Central memory CD8-positive, alpha-beta T cell (primary cell): ENCODE measurements at regions not wholly inside any gene's neighbourhood (a gene's known extent, or its start where the extent isn't known, plus 50 kb on each side); places are given as distances from the start of the nearest gene placed in this dataset.

Experiments used
- ATAC-seq: fragments of 150-1000 bp; cut with Tn5 transposase; replicated peaks from 2 replicates; pipeline ENCODE4 v1.10.0; 2022; ENCODE audit warnings: mild to moderate bottlenecking, moderate FRiP score, moderate number of reproducible peaks; ENCODE audit not compliant: poor library complexity, severe bottlenecking; ENCODE audit errors: extremely low read depth
- DNase-seq, 2 donors: peaks; one replicate each; pipeline ENCODE4 v3.0.0; 2021; ENCODE audit warnings: low spot score in 2 of 2
- H3K27ac Mint-ChIP-seq: one replicate; pipeline ENCODE4 v1.8.0; 2022; ENCODE audit warnings: low read depth, mild to moderate bottlenecking, moderate library complexity, mixed read lengths
- H3K27me3 Mint-ChIP-seq: one replicate; pipeline ENCODE4 v1.8.0; 2022; ENCODE audit warnings: mixed read lengths
- H3K36me3 Mint-ChIP-seq: one replicate; pipeline ENCODE4 v1.8.0; 2022; ENCODE audit warnings: mild to moderate bottlenecking, moderate library complexity, mixed read lengths; ENCODE audit not compliant: insufficient read depth
- H3K4me1 Mint-ChIP-seq: one replicate; pipeline ENCODE4 v1.8.0; 2022; ENCODE audit warnings: mixed read lengths
- H3K4me3 Mint-ChIP-seq: one replicate; pipeline ENCODE4 v1.8.0; 2022; ENCODE audit warnings: mild to moderate bottlenecking, moderate library complexity, mixed read lengths
- H3K9me3 Mint-ChIP-seq: one replicate; pipeline ENCODE4 v1.8.0; 2022; ENCODE audit warnings: mixed read lengths

DNA sequence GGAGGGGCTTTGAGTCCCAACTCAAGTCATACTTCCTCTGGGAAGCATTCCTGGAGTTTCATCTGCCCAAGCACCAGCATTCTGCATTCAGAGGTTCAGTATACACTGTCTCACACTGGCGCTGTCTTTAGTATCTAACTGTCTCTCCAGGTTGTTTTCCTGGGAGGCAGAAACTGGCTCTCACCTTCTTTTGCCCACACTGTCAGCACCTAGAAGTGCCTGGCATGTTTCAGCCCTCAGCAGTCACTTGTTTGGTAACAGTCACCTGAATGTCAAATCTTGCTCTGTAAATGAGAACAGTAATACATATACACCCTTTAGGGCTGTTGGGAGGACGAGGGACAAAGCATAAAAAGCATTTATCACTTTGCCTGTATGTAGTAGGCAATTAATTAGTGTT is 339.6 kb downstream of the UQCRFS1 start:
- no peaks in the 10 kb centered on the region for H3K9me3 Mint-ChIP-seq
- H3K4me3 Mint-ChIP-seq = no peak overlapping the region
- no peaks in the 10 kb centered on the region for H3K36me3 Mint-ChIP-seq
- DNase-seq = no peak
- peaks cover 35% of the 10 kb centered on the region for H3K27me3 Mint-ChIP-seq
- ATAC-seq = no peak
- no peak overlapping the region for H3K27ac Mint-ChIP-seq
- no peaks in the 10 kb centered on the region for H3K4me1 Mint-ChIP-seq

DNA sequence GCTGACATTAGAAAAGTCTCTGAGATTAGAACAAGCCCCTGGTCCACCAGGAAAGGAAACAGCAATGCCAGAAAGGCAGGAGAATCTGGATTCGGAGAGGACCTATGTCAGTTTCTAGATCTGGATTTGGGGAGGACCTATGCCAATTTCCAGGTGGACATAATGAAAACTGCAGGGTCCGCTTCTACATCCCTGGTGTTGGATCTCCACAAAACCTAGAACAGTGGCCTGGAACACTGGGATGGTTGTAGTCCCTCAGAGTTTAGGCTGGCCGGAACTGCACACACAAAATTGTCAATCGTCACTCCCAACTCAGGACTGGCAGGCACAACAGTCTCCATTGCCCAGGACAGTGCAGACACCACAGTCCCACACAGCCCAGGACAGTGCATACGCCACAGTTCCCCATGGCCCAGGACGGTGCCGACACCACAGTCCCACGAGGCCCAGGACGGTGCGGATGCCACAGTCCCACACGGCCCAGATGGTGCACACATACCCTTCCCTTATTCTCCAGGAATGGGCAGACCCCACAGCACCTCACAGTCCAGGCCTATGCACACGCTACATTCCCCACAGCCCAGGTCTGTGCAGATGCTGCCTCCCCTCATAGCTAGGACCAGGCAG is 341.7 kb downstream of the UQCRFS1 start:
- Mint-ChIP-seq H3K36me3 (no peaks in the 10 kb centered on the region), H3K4me1 (no peaks in the 10 kb centered on the region), H3K27me3 (peaks cover 35% of the 10 kb centered on the region), H3K27ac (no peak overlapping the region), H3K9me3 (no peaks in the 10 kb centered on the region), H3K4me3 (no peak overlapping the region)
- ATAC-seq = no peak
- DNase-seq = no peak

DNA sequence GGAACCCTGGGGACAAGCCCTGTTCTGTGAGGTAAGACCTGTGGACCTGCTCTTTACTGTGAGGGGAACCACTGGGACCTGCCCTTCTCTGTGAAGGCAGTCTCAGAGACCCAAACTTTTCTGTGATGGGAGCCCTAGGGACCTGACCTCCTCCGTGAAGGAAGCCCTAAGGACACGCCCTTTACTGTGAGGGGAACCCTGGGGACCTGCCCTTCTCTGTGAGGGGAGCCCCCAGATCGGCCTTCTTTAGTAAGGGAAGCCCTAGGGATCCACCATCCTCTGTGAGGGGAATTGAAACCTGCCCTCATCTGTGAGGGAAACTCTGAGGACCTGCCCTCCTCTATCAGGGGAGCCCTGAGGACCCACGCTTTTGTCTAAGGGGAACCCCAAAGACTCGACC is 343.5 kb downstream of the UQCRFS1 start:
- Mint-ChIP-seq H3K9me3 (no peaks in the 10 kb centered on the region), H3K4me1 (no peaks in the 10 kb centered on the region), H3K36me3 (no peaks in the 10 kb centered on the region), H3K4me3 (no peak overlapping the region), H3K27ac (no peak overlapping the region), H3K27me3 (peaks cover 35% of the 10 kb centered on the region)
- ATAC-seq (no peak), DNase-seq (no peak)

DNA sequence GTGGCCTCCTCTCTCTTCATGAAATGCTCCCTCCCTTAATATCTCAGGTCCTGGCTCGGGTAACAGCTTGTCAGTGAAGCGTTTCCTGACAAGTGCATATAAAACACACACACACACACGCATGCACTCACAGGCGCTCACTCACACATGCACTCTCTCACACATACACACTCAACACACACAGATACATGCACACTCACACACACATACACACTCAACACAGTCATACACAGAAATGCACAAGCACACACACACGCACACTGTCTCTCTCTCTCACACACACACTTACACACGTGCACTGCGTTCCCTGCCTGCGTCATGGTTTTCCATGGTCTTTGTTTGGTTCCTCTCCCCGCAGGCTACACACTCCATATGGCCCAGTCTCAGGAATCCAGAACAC is 344.1 kb downstream of the UQCRFS1 start:
- Mint-ChIP-seq H3K9me3 (no peaks in the 10 kb centered on the region), H3K27ac (no peak overlapping the region), H3K4me1 (no peaks in the 10 kb centered on the region), H3K27me3 (peaks cover 29% of the 10 kb centered on the region), H3K4me3 (no peak overlapping the region), H3K36me3 (no peaks in the 10 kb centered on the region)
- no peak for DNase-seq
- ATAC-seq = no peak

DNA sequence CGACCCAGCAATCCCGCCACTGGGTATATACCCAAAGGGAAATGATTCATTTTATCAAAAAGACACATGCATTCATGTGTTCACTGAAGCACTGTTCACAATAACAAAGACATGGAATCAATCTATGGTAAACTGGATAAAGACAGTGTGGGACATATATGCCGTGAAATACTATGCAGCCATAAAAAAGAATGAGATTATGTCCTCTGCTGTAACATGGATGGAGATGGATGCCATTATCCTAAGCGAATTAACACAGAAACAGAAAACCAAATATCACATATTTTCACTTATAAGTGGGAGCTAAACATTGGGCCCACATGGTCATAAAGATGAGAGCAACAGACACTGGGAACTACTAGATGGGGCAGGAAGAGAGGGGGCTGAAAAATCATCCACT is 345.0 kb downstream of the UQCRFS1 start:
- ATAC-seq (no peak), DNase-seq (no peak)
- Mint-ChIP-seq H3K4me1 (no peaks in the 10 kb centered on the region), H3K27me3 (peaks cover 23% of the 10 kb centered on the region), H3K36me3 (no peaks in the 10 kb centered on the region), H3K9me3 (no peaks in the 10 kb centered on the region), H3K27ac (no peak overlapping the region), H3K4me3 (no peak overlapping the region)

DNA sequence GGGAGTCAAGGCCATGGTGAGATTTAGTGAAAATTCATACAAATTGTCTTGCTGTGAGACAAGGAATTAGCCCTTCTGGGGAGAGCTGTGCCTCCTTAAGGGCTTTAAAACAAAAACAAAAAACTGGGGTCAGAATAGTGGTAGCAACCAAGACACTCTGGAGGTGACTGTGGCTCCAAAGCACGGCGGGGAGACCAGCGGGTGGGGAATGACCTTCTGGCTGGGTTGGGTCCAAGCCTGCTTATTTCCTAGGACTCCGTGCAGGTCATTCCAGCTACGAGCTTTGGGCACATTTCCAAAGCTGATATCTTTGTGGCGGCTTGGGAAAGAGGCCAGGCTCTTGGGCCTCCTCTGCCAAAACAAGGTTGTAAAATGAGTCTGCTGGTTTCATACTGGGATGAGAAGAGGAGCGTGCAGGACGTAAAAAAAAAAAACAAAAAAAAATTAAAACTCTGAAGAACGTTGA is 348.3 kb downstream of the UQCRFS1 start:
- Mint-ChIP-seq H3K4me3 (no peak overlapping the region), H3K36me3 (no peaks in the 10 kb centered on the region), H3K9me3 (no peaks in the 10 kb centered on the region), H3K27ac (no peak overlapping the region), H3K27me3 (peaks cover 11% of the 10 kb centered on the region), H3K4me1 (no peaks in the 10 kb centered on the region)
- no peak for DNase-seq
- no peak for ATAC-seq

DNA sequence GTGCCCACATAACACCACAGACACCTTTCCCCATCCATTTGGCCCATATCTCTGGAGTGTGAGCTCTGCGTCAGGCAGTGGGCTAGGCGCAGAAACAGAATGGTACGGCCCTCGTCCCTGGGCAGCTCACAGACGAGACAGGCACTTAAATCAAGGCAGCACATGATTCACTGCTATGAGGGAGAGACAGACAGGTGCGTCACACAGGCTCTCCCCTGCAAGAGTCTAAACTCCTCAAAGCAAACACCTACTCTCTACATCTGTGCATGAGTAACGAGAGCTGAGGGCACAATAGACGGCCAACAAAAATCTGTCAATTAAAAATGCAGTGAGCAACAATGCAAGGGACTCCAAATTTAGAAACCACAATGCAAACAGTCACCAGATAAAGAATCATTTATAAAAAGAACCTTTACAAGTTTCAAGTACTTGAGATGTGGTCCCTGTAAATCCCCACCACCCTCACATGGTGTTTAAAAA is 348.9 kb downstream of the UQCRFS1 start:
- Mint-ChIP-seq H3K9me3 (no peaks in the 10 kb centered on the region), H3K36me3 (no peaks in the 10 kb centered on the region), H3K4me1 (no peaks in the 10 kb centered on the region), H3K4me3 (no peak overlapping the region), H3K27ac (no peak overlapping the region), H3K27me3 (peaks cover 11% of the 10 kb centered on the region)
- DNase-seq = no peak
- no peak for ATAC-seq

DNA sequence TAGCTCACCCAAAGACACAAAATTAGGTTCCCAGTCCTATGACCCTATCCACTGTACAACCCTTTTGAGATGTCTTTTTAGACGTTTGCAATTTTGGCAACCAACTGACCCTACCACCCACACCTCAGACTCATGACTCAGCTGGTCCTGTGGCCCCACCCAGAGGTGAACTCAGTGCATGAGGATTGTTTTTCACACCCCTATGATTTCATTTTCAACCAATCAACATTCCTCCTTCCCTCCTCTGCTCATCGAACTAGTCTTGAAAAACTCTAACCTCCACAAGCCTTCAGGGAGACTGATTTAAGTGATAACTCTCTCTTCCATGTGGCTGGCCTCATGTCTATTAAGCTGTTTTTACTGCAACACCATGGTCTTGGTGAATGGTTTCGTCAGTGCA is 350.7 kb downstream of the UQCRFS1 start:
- Mint-ChIP-seq H3K9me3 (no peaks in the 10 kb centered on the region), H3K36me3 (no peaks in the 10 kb centered on the region), H3K4me3 (no peak overlapping the region), H3K27ac (no peak overlapping the region), H3K27me3 (peaks cover 11% of the 10 kb centered on the region), H3K4me1 (no peaks in the 10 kb centered on the region)
- ATAC-seq = no peak
- DNase-seq = no peak

DNA sequence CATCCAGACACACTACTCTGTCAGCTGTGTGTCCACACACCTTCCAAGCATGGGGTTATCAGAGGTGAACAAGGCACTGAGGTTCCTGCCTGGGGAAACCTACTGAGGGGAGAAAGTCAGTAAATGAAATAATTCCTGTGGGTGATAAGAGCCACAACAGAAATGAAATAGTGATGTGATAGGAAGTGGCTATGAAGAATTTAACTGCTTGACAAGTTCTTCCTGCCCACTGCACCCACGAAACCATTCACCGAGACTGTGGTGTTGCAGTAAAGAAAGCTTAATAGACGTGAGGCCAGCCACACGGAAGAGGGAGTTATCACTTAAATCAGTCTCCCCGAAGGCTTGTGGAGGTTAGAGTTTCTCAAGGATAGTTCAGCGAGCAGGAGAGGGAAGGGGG is 353.1 kb downstream of the UQCRFS1 start:
- peaks cover 5% of the 10 kb centered on the region for H3K9me3 Mint-ChIP-seq
- no peak overlapping the region for H3K4me3 Mint-ChIP-seq
- H3K36me3 Mint-ChIP-seq = no peaks in the 10 kb centered on the region
- no peaks in the 10 kb centered on the region for H3K4me1 Mint-ChIP-seq
- DNase-seq (no peak), ATAC-seq (no peak)
- no peak overlapping the region for H3K27ac Mint-ChIP-seq
- H3K27me3 Mint-ChIP-seq = peaks cover 20% of the 10 kb centered on the region

DNA sequence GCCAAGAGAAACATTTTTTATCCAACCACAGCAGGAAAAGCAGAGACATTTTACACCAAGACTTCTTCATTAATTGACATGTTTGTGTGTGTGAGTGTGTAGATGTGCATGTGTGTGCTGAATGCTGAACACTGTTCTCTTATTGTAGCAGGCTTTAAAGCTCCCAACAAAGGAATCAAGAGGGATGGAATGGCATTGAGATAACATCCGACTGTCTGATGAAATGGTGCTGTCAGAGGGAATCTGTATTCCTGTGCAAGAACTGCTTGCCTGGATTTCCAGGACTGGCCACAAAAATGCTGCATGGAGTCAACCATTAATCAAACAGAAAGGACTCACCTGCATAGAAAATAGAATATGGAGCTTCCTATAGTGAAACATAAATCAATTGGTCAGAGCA is 354.0 kb downstream of the UQCRFS1 start:
- Mint-ChIP-seq H3K36me3 (no peaks in the 10 kb centered on the region), H3K9me3 (peaks cover 7% of the 10 kb centered on the region), H3K4me3 (no peak overlapping the region), H3K27ac (no peak overlapping the region), H3K4me1 (no peaks in the 10 kb centered on the region), H3K27me3 (peaks cover 27% of the 10 kb centered on the region)
- ATAC-seq (no peak), DNase-seq (no peak)

DNA sequence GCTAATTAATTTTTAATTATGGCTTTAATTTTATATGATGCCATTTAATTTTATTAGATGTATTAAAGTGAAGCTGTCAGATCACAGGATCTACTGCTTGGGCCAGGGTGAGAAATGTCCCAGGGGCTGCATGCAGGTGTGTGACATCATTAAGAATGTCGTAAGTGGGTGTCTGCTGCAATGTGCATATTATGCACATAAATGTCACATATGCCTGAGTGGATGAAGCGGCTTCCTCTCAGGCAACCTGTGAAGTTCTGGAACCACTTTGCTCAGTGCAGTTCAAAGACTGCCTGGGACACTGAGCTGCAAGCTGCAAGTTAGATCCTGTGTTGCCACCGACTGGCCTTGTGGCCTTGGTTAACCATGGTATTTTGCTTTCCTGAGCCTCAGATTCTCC is 355.0 kb downstream of the UQCRFS1 start:
- H3K4me1 Mint-ChIP-seq = no peaks in the 10 kb centered on the region
- H3K9me3 Mint-ChIP-seq = peaks cover 10% of the 10 kb centered on the region
- peaks cover 32% of the 10 kb centered on the region for H3K27me3 Mint-ChIP-seq
- no peak overlapping the region for H3K4me3 Mint-ChIP-seq
- no peak overlapping the region for H3K27ac Mint-ChIP-seq
- ATAC-seq (no peak), DNase-seq (no peak)
- no peaks in the 10 kb centered on the region for H3K36me3 Mint-ChIP-seq

DNA sequence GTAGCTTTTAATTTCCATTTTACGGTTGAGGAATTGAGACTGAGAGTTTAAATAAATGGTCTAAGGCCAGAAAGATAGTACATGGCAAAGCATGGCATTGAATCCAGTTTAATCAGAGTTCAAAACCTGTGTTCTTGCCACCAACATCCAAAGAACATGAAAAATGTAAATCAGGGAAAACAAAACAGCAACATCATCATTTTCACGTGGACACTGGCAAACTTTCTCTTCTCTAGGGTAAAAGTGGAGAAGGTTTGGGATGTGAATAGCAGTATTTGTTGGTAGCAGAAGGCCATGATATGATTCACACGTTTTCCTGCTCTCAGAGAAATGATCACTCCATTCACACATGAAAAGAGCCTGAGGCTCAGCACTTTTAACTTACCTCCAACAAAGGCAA is 357.7 kb downstream of the UQCRFS1 start:
- Mint-ChIP-seq H3K9me3 (peaks cover 10% of the 10 kb centered on the region), H3K4me3 (no peak overlapping the region), H3K27ac (no peak overlapping the region), H3K36me3 (peaks cover 1% of the 10 kb centered on the region), H3K4me1 (no peaks in the 10 kb centered on the region), H3K27me3 (peaks cover 25% of the 10 kb centered on the region)
- DNase-seq (no peak), ATAC-seq (no peak)

DNA sequence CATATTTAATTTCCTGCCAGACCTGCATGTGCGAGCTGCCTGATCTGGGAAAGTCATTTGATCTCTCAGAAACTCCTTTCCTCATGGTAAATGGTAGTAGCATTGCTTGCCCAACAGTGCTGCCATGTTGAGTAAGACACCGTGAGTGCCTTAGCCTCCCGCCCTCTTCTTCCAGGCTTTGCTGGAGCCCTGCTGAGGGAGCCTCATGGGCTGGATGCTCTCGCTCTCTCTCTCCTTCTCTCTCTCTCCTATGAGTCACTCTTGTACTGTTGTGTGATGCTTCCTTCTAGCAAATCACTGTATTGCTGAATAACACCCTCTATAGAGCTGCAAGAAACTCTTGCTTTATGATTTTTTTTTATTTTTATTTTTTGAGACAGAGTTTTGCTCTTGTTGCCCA is 365.5 kb downstream of the UQCRFS1 start:
- ATAC-seq = no peak
- no peaks in the 10 kb centered on the region for H3K4me1 Mint-ChIP-seq

More for the DNA sequence above, 365.5 kb downstream of the UQCRFS1 start:
- no peak overlapping the region for H3K4me3 Mint-ChIP-seq
- no peaks in the 10 kb centered on the region for H3K27me3 Mint-ChIP-seq
- peaks cover 1% of the 10 kb centered on the region for H3K36me3 Mint-ChIP-seq
- H3K27ac Mint-ChIP-seq = no peak overlapping the region
- no peak for DNase-seq
- no peaks in the 10 kb centered on the region for H3K9me3 Mint-ChIP-seq
